SK-N-SH (cell line): ENCODE measurements at regions not wholly inside any gene's neighbourhood (a gene's known extent, or its start where the extent isn't known, plus 50 kb on each side); places are given as distances from the start of the nearest gene placed in this dataset.

ENCODE experiments used
- CTCF ChIP-seq: fragments of 200-600 bp; sonication (generic); IDR thresholded peaks from 2 replicates; pipeline ENCODE4 v1.6.1; 2017; ENCODE audit warnings: antibody characterized with exemption, mild to moderate bottlenecking, moderate library complexity
- JUND ChIP-seq: IDR thresholded peaks from 2 replicates; pipeline ENCODE4 v1.4.0; 2012

- TF ChIP-seq CTCF (no peak), JUND (no peak)
These were observed 308.5 kb upstream of the MAGI2 start for GRCh38 chr7:79761876-79762429.
